DND-41 (cell line): ENCODE measurements at regions not wholly inside any gene's neighbourhood (a gene's known extent, or its start where the extent isn't known, plus 50 kb on each side); places are given as distances from the start of the nearest gene placed in this dataset.

Experiments used
- EZH2 ChIP-seq: IDR thresholded peaks from 3 replicates; pipeline ENCODE4 v1.6.1; 2012; ENCODE audit warnings: borderline replicate concordance, low read depth, mild to moderate bottlenecking, moderate library complexity, low read length, inconsistent platforms; ENCODE audit not compliant: severe bottlenecking
- TF ChIP-seq, protein P1 (sequence below): IDR thresholded peaks from 2 replicates; pipeline ENCODE4 v1.5.1; 2012; ENCODE audit warnings: borderline replicate concordance, low read length, moderate library complexity, mild to moderate bottlenecking; ENCODE audit not compliant: poor library complexity, severe bottlenecking; ENCODE audit errors: extremely low read depth

DNA sequence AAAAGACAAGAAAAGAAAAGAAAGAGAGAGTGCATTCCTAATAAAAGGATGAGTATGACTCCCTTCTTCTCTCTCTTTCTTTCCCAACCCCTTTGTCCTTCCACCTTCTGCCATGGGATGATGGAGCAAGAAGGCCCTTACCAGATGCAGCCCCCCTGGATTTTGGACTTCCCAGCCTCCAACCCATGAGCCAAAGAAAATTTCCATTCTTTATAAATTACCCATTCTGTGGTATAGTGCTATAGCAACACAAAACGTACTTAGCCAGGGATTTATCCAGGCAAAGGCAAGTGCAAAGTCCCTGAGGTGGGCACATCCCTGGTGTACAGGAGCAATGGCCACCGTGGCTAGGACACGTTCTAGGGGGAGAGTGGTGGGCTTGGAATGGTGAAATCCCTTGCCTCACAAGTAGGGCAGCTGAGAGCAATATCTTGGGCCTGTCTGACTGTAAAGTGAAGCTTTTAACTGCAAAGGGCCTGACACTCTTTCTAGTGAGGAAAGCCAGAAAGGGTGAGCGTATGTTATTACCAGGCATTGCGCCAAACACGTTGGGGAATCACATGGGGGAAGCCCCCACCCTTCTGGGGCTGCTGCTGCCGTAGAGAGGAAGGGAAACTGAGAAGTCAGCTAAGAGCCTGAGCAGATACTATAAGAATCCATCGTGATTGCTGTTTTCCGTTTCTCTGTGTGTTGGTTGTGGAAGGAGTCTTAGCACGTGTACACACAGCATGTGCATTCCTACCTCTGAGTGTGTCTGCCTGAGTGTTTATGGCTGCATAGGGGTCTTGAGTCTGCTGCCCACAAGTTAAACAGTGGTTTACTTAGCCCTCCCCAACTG lies 50.7 kb upstream of the SIRPA start:
- TF ChIP-seq, protein P1, sequence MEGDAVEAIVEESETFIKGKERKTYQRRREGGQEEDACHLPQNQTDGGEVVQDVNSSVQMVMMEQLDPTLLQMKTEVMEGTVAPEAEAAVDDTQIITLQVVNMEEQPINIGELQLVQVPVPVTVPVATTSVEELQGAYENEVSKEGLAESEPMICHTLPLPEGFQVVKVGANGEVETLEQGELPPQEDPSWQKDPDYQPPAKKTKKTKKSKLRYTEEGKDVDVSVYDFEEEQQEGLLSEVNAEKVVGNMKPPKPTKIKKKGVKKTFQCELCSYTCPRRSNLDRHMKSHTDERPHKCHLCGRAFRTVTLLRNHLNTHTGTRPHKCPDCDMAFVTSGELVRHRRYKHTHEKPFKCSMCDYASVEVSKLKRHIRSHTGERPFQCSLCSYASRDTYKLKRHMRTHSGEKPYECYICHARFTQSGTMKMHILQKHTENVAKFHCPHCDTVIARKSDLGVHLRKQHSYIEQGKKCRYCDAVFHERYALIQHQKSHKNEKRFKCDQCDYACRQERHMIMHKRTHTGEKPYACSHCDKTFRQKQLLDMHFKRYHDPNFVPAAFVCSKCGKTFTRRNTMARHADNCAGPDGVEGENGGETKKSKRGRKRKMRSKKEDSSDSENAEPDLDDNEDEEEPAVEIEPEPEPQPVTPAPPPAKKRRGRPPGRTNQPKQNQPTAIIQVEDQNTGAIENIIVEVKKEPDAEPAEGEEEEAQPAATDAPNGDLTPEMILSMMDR = no peak
- TF ChIP-seq EZH2 = no peak
